HL-60 (cell line): ENCODE measurements at regions not wholly inside any gene's neighbourhood (a gene's known extent, or its start where the extent isn't known, plus 50 kb on each side); places are given as distances from the start of the nearest gene placed in this dataset.

ENCODE experiments used
- GABPA ChIP-seq: IDR thresholded peaks from 2 replicates; pipeline ENCODE4 v1.6.1; 2012; ENCODE audit warnings: low read depth
- POLR2AphosphoS5 ChIP-seq: IDR thresholded peaks from 2 replicates; pipeline ENCODE4 v1.6.1; 2012; ENCODE audit warnings: low read depth
- TF ChIP-seq, protein P1 (sequence below): IDR thresholded peaks from one replicate; pipeline ENCODE4 v1.5.1; 2011; ENCODE audit warnings: low read length, control low read depth, inconsistent platforms; ENCODE audit not compliant: insufficient read depth

DNA sequence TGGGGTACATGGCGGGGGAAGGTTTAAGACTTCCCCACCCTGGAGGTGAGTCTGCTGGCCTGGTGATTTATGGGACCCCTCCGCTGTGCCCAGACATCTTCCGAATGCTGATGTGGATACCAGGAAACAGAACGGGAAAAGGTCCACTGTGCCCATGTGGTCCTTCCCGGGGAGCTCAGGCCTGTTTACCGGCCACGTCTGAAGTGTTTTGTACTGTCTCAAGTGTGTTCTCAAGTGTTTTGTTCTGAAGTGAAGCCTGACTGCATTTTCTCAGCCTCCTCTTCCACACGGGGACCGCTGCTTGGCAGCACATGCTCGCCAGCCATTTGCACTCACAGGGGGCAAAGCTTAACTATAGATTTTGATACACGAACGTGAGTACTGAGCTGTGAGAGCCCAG is 127.2 kb downstream of the TEX36 start:
- TF ChIP-seq, protein P1, sequence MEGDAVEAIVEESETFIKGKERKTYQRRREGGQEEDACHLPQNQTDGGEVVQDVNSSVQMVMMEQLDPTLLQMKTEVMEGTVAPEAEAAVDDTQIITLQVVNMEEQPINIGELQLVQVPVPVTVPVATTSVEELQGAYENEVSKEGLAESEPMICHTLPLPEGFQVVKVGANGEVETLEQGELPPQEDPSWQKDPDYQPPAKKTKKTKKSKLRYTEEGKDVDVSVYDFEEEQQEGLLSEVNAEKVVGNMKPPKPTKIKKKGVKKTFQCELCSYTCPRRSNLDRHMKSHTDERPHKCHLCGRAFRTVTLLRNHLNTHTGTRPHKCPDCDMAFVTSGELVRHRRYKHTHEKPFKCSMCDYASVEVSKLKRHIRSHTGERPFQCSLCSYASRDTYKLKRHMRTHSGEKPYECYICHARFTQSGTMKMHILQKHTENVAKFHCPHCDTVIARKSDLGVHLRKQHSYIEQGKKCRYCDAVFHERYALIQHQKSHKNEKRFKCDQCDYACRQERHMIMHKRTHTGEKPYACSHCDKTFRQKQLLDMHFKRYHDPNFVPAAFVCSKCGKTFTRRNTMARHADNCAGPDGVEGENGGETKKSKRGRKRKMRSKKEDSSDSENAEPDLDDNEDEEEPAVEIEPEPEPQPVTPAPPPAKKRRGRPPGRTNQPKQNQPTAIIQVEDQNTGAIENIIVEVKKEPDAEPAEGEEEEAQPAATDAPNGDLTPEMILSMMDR = no peak
- TF ChIP-seq POLR2AphosphoS5 = no peak
- no peak for TF ChIP-seq GABPA
